ENCODE measurements at regions not wholly inside any gene's neighbourhood (a gene's known extent, or its start where the extent isn't known, plus 50 kb on each side); places are given as distances from the start of the nearest gene placed in this dataset.
A peak's percentile ranks its signal among the peaks of the same experiment; 100 is the strongest.

DNA sequence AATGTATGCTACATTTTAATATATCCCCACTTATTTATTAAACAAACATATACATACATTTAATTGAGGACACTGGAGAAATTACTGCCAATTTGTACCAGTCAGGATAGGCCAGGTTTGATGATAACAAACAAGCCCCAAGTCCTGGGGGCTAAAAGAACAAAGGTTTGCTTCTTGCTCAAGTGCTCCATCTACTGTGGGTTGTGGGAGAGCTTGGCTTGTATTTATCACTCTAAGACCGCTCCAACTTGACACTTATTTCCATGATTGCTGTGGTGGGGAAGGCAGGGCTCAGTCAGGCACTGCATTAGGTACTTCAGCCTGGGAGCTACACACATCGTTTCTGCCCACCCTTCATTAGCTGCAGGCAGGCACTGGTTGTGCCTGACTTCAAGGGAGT, 136.6 kb upstream of the ZNF32 start:
- DNase-seq (ENCODE audit: low read depth): peak; percentile 31

DNA sequence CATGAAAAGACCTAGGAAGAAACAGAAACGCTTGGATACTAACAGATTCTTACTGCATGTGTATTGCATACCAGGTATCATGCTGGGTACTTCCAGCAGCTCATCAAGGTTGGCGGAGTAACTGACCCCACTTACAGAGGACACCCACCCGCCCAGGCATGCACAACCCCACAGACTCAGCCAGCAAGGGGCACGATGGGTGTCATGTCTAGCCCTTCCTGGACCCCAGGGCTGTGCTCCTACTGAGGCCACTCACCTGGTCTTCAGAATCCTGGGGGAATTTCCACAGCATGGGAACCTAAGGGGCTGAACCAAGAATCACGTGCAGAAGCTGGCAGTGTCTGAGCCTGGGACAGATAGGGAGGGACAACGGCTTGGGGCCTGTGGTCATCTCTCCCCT, 134.1 kb upstream of the ZNF32 start:
- DNase-seq (ENCODE audit: low read depth): no peak

DNA sequence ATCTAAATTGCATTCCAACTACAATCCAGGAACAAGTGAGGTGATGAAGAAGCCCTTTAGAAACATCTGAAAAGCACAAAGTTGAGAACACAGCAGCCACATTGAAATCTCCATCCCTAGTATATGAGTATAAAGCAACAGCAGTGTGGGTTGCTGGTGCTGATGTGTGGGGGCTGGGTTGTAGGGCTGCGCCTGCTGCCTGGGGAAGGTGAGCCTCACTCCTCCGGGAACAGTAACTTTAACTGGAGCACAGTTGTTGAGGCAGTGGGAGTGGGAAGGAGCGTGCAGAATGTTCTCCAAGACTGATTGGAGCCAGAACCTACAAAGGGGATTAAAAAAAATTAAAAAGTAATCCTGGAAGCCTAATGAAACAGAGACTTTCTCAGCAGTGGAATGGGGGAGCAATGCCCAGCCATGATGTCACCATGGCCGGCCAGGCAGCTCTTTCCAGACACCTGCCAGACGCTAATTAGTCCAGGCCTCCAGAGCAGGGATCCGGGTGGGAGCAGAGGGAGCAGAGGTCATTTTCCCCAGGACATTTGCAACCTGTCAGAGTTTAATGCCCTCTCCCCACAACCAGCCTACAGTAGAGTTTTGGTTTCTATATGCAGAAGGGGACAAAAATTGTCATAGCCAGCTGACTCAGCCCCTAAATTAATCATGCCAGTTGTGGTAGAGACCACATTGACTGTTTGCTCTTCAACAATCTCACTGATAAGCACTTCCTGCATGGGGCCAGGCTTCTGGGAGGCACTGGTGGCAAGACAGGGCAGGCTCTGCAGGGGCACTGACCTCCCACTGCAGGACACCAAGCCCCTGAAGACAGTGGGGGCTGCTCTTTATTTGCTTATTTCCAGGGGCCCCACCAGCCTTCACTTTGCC, 133.0 kb upstream of the ZNF32 start:
- DNase-seq (ENCODE audit: low read depth): peak; percentile 44

DNA sequence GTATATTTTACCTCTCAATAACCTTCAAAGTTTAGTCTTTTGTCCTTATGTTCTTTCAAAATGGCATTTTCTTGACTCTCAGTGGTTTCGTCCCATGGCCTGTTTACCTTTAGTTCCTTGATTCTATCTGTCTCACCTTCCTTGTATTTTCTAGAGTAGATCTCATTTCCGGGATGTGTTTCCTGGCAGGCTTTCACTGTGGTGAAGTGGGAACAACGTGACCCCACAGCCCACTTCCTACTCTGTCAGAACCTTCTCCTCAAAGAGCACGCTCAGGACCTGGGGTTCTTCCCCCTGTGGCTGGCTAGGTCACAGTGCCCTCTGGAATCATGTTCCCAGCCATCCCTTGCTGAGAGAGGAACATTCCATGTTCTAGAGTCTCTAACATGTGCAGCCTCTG, 129.9 kb upstream of the ZNF32 start:
- DNase-seq (ENCODE audit: low read depth): no peak

DNA sequence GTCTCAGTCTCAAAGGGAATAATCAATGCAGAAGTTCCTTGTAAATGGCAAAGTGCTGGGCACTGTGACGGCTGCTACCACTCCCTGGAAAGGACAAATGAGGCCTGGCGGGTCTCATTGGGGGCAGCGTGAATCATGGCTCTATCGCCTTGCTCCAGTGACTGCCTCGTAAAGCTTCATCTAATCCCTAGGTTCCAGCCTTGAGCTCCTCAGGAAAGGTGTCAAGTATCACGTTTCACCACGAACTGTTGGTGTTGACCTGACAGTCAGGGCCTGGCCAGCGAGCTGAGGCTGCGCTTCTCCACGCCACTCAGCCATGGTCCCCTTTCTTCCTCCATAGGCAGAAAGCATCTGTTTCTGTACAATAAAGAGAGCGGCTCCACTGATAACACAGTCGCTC, 126.7 kb upstream of the ZNF32 start:
- no peak for DNase-seq (ENCODE audit: low read depth)

DNA sequence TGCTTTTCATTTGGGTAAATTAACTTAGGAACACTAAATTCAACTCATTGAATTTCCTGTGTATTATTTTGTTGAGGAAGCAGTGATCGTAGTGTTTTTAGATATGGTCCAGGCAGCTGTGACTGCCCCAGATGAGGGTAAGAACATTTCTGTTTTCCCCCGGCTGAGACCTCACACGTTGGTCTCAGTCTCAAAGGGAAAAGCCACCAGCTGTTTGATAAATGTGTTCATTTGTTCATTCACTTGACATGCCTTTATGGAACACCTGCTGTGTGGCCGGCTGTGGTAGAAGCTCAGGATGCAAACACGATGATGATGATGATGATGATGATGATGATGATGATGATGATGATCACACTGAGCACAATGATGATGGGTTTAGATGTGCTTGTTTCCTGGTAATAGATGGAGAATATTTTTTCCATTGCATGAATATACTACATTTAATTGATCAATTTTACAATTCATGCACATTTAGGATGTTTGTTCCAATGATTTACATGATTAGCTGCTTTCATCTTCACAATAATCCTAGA, 125.6 kb upstream of the ZNF32 start:
- no peak for DNase-seq (ENCODE audit: low read depth)

DNA sequence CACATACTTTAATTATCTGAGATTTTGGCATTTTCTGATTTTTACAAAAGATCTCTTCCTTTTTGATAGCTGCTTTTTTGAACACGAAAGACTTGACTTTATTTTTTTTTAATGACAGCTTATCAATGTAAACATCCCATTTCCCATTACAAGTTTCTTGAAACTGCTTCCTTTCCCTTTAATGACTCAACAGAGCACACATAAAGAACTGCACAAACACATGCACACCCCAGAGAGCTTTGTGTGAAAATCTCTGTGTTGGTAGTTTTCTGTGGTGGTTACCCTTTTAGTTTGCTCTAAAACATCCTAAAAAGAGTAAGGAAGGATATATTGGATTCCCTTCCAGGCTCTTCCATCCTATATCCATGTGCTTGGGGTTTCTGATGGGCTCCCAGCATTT, 125.1 kb upstream of the ZNF32 start:
- no peak for DNase-seq (ENCODE audit: low read depth)

DNA sequence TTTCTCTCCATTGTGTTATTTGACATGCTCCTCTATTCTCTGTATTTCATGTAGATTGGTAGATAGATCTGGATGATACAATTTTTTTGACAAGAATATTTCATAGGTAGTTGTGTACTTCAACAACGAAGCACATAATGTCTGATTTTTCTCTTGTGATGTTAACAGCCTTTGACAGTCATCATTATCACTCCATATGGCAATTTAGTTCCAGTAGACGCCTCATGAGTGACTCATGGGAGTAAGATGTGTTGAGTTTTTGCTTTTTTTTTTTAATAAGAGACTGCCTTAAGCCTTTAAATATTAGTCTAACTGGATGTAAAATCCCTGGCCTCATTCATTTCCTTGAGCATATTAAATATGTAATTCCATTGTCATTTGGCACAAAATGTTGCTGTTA, 123.5 kb upstream of the ZNF32 start:
- no peak for DNase-seq (ENCODE audit: low read depth)

DNA sequence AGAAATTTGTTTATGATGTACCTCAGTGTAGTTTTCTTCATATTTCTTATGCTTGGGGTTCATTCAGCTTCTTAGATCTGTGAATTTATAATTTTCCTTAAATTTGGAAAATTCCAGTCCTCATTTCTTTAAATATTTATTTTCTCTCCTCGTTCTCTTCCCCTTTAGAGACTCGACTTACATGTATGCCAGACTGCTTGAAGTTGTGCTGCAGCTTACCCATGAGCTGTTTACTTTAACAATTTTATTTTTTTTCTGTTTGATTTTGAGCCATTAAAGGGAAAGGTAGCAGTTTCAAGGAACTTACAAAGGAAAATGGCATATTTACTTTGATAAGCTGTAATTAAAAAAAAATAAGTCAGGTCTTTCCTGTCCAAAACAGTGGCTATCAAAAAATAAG, 123.0 kb upstream of the ZNF32 start:
- DNase-seq (ENCODE audit: low read depth): no peak

DNA sequence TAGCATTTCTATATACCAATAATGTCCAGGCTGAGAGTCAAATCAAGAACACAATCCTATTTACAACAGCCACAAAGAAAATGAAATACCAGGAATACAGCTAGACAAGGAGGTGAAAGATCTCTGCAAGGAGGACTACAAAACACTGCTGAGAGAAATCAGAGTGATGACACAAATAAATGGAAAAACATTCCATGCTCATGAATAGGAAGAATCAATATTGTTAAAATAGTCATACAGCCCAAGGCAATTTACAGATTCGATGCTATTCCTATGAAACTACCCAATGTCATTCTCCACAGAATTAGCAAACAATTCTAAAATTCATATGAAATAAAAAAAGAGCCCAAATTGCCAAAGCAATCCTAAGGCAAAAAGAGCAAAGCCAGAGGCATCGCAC, 116.8 kb upstream of the ZNF32 start:
- DNase-seq (ENCODE audit: low read depth): no peak

DNA sequence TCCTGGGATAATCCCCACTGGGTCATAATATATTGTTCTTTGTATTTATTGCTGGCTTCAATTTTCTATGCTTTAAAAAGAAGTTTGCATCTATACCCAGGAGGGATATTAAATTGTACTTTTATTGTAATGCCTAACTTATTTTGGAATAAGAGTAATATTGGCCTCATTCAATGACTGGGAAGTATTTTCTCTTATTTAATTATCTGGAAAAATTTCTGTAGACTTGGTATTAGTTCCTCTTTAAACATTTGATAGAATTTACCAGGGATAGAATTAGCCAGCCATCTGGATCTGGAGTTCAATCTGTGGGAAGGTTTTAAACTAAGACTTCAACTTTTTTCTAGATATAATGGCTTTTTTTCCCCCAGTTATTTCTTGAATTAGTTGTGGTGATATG, 115.2 kb upstream of the ZNF32 start:
- no peak for DNase-seq (ENCODE audit: low read depth)

DNA sequence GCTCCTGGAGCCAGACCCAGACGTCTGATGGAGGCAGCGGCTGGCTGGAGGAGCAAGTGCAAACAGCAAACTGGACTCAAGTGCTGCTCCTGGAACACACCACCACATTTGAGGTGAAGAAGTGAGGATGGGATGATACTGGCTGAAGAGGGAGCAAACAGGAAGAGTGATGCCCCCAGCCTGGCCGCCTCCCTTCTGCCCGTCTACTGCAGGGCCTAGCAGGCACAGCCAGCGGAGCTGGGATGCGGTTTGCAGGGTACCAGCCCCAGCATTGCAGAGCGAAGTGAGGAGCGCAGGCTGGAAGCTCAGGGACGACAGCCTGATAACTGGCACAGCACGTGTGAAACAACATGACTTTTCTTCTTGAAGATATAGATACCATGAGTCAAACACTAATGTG, 111.8 kb upstream of the ZNF32 start:
- no peak for DNase-seq (ENCODE audit: low read depth)

DNA sequence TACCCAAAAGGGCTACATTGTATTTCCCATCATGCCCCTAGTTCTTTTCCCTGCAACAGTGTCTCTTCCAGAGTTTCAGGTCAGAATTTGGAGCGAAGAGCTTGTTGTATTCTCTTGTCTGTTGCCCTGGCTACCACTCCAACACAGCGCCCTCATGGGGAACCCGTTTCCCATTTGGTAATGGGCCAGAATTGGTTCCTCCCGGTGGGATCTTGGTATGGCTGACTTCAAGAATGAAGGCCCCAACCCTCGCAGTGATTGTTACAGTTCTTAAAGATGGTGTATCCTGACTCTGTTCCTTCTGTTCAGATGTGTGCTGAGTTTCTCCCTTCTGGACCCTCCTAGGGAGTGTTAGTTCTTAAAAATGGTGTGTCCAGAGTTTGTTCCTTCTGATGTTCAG, 110.5 kb upstream of the ZNF32 start:
- no peak for DNase-seq (ENCODE audit: low read depth)

DNA sequence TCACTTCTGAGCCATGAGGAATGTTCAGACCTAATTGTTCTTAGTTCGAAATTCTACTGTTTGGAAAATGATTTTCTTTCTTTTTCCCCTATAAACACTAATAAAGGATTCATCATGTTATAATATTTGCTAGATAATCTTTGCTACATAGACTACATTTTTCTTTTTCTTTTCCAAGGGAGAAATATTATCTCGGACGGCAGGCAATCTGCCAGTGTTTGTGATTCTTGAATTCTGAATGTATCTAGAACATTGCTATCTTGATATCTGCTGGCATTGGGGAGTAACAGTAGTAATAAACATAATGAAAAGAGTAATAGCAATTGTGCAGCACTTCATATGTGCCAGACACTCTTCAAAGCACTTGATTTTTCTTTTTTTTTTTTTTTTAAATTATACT, 107.7 kb upstream of the ZNF32 start:
- DNase-seq (ENCODE audit: low read depth): peak; percentile 3

DNA sequence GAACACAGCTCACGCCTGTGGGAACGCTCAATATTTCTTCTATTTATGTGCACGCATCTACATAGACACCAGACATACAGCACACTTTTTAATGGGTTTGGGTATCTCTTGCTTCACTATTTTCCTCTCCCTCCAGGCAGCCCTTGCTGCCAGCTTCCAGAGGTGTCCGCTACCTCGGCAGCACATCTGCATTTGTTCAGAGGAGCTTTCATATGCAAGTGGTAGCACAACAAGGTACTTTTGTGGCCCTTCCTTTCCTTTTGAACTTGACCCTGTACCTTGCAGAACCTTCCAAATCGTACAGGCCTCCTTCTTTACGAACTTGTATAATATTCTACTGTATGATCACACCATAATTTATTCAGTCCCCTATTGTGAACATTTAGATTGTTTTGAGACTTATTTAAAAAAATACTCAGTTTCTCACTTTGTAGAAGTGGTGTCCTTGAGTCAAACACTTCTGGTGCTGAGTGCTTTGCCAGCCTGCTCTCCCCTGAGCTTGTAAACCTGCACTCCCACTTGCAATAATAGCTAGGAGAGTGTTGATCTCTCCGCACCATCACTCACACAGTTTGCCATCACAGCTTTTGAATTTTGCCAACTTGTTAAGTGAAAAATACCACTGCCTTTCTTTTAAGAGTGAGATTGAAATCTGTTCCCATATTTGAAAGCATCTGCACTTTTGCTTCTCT, 106.0 kb upstream of the ZNF32 start:
- no peak for DNase-seq (ENCODE audit: low read depth)

DNA sequence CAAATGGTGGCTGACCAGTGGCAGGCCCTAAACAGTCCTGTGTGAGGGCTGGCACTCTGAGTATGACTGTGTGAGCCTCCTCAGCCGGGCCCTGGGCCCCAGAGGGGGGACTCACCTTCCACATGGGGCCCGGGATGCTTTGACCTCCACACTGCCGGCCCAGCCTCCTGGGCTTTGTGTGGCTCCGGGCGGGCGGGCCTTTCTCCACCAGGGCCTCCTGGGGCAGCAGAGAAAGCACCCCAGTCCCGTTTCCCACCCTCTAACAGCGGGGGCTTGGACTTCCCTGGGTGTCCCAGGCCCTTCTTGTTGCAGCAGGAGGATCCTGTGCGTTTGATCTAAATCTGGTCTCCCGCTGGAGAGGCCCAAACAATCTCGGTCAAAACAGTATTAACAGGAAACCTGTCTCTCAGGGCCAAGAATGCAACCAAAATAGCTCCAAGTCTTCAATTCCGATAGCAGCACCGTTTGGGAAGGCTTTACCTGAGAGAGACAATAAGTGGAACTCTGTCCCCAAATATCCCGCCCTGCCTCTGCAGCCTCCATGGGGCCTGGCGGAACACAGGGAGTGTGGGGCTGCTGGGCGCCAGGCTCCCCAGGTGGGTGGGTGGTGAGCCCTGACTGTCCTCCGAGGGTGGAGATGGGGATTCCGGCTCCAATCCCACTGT, 104.8 kb upstream of the ZNF32 start:
- DNase-seq (ENCODE audit: low read depth): no peak

DNA sequence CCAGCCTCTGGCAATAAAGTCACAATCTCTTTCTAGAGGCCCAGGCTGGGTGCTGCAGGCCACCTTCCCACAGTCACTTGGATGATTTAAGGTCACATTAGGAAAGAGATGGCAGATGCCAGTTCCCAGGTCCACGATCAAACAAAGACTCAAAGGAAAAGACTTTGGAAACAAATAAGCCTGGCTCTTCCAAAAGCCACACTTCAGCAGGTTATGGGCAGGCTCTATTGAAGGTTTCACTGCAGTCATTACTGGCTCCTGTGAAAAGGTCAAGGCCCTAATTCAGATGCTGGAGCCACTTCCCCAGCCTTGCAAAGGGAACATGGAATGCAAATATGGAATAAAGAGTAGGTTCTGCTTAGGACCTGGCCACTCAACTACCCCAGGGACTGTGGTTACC, 104.0 kb upstream of the ZNF32 start:
- no peak for DNase-seq (ENCODE audit: low read depth)

DNA sequence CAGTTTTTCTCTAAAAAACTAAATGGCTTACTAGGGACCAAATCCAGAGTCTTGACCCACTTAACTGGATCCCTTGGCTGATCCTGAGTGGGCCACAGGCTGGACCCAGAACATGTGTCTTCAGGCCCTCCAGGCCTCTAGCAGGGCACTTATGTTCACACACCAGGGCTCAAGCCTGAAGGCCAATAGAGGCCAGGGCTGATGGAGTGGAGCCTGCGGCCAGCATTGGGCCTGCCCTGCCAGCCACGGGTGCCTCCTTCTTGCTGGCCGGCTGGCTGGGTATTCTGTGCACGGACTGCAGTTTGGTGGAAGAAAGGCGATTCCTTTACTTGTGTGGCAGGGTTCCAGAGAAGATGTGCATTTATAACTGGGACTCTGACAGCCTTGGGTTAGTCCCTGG, 103.0 kb upstream of the ZNF32 start:
- no peak for DNase-seq (ENCODE audit: low read depth)

DNA sequence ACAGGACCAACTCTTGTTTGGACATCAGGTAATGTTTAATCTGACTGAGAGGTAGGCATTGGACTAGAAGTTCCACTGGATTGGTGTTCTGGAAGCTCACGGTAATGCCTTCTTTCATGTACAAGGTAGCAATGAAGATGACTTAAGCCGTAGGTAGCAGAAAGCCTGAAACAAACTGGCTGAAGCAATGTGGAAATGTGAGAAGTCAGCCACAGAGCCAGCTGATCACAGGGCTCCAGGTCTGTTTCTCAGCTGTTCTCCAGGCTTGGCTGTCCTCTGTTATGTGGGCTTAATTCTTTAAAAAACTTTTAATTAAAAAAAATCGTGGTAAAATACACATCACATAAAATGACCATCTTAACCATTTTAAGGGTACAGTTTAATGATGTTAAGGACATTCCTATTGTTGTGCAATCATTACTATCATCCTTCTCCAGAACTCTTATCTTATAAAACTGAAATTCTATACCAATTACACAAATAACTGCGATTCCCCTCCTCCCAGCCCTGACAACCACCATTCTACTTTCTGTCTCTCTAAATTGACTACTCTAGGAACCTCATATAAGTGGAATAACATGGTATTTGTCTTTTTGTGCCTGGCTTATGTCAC, 101.4 kb upstream of the ZNF32 start:
- DNase-seq (ENCODE audit: low read depth): peak; percentile 23

DNA sequence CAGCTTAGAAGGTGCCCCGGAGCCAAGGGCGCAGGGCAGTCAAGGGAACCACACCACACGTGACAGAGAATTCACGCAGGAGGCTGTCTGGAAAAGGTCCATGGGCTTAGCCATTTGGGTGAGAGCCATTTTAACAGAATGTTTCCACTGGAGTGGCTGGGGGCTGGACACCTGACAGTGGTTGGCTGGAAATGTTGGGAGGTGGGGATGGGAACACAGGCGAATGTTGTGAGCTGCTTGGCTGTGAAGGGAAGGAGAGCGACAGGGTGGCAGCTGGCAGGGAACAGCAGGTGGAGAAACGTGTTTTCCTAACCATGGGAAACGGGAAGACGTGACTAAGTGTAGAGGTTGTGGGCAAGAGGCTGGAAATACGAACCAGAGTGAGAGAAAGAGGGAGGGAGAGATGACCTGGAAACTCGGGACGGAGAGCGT, 100.5 kb upstream of the ZNF32 start:
- DNase-seq (ENCODE audit: low read depth): no peak

DNA sequence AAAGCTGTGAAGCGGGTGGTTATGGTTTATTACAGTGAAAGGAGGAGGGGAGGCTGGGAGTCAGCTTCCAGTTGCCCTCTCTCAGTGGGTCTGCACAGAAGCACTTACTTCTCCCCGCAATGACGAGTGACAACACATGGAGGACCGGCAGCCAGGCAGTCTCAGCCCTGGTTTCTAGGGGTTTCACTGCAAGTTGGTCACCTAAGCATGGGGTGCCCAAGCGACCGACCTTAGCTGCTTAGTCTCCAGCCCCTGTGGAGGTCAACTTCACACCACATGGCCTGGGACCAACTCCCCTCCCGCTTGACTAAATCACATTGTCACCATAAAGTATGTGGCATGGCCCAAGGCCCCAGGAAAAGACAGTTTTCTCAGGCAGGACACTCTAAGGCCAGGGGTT, 99.9 kb upstream of the ZNF32 start:
- no peak for DNase-seq (ENCODE audit: low read depth)

DNA sequence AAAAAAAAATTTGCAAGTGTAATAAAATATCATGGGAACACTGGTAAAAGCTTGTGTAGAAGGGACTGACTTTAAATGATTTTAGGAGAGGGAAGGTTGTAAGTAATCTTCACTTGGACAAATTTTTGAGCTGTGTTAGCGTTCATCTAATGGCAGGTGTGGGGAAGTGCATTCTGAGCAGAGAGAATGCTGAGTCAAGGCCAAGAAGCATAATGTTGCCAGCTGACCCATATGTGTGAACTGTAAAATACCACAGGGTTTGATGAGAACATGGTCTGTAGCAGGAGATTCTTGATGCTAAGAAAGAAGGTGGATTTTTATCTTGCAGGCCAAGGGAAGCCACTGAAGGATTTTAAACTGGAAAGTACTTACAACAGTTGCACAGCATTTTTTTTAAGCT, 98.2 kb upstream of the ZNF32 start:
- DNase-seq (ENCODE audit: low read depth): no peak
